IMR-90 (cell line): ENCODE measurements at regions not wholly inside any gene's neighbourhood (a gene's known extent, or its start where the extent isn't known, plus 50 kb on each side); places are given as distances from the start of the nearest gene placed in this dataset.

Experiments used
- POLR2A ChIP-seq: IDR thresholded peaks from 2 replicates; pipeline ENCODE4 v1.6.1; 2012; ENCODE audit warnings: mild to moderate bottlenecking, low read depth, low read length
- TF ChIP-seq, protein P1 (sequence below): conservative IDR thresholded peaks from 2 replicates; pipeline ENCODE4 v1.5.1; 2012; ENCODE audit warnings: mild to moderate bottlenecking, low read depth, low read length, improper control_type of control experiment

DNA sequence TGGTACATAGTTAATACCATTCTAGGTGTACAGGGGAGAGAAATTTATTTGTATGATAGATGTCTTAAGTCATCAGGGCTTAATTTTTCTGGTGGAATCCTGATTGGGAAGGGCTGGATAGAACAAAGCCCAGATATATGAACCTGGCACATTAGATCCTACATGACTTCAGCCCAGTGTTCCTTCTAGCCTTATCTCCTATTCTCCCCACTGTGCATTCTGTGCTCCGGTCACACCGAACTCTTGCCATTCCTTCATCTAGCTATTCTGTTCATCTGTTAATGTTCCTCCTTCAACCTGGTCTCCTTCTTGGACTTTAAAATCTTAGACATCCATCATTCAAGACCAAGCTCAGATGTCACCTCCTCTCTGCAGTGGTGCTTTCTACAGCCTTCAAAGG lies 68.9 kb upstream of the EED start:
- TF ChIP-seq, protein P1, sequence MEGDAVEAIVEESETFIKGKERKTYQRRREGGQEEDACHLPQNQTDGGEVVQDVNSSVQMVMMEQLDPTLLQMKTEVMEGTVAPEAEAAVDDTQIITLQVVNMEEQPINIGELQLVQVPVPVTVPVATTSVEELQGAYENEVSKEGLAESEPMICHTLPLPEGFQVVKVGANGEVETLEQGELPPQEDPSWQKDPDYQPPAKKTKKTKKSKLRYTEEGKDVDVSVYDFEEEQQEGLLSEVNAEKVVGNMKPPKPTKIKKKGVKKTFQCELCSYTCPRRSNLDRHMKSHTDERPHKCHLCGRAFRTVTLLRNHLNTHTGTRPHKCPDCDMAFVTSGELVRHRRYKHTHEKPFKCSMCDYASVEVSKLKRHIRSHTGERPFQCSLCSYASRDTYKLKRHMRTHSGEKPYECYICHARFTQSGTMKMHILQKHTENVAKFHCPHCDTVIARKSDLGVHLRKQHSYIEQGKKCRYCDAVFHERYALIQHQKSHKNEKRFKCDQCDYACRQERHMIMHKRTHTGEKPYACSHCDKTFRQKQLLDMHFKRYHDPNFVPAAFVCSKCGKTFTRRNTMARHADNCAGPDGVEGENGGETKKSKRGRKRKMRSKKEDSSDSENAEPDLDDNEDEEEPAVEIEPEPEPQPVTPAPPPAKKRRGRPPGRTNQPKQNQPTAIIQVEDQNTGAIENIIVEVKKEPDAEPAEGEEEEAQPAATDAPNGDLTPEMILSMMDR = no peak
- no peak for TF ChIP-seq POLR2A
